Lower lobe of right lung (tissue), 2 donors: ENCODE measurements at regions not wholly inside any gene's neighbourhood (a gene's known extent, or its start where the extent isn't known, plus 50 kb on each side); places are given as distances from the start of the nearest gene placed in this dataset.

Source experiments
- ATAC-seq, 2 donors: fragments of 200-7000 bp; cut with Tn5 transposase; one replicate each; pipeline ENCODE4 v1.9.1; 2020 to 2022; ENCODE audit warnings: mild to moderate bottlenecking in 2 of 2, moderate library complexity in 2 of 2
- DNase-seq: peaks from one replicate; pipeline ENCODE4 v3.0.0-alpha.2; 2020
- H3K27ac ChIP-seq: fragments of 200-600 bp; one replicate; pipeline ENCODE4 v1.8.0; 2022
- H3K27me3 ChIP-seq: fragments of 200-600 bp; one replicate; pipeline ENCODE4 v1.8.0; 2022; ENCODE audit warnings: low read depth
- H3K36me3 ChIP-seq: fragments of 200-600 bp; one replicate; pipeline ENCODE4 v1.8.0; 2022; ENCODE audit warnings: mild to moderate bottlenecking
- H3K4me1 ChIP-seq: fragments of 200-600 bp; one replicate; pipeline ENCODE4 v1.8.0; 2022
- H3K4me3 ChIP-seq: fragments of 200-600 bp; one replicate; pipeline ENCODE4 v1.8.0; 2022; ENCODE audit warnings: mild to moderate bottlenecking
- H3K9me3 ChIP-seq: fragments of 200-600 bp; one replicate; pipeline ENCODE4 v1.8.0; 2022
- intact Hi-C: fragments of 100-400 bp; cut with DNase I; formaldehyde crosslinking; loops from one replicate; pipeline ENCODE4 v1.11.0; 2022
- TF ChIP-seq, protein P1 (sequence below): fragments of 200-600 bp; IDR thresholded peaks from one replicate; pipeline ENCODE4 v1.8.0; 2022; ENCODE audit warnings: antibody characterized with exemption, mild to moderate bottlenecking
- donor health status: DM: no; HTN: yes; CAD: no; lungs with severe emphysema.

DNA sequence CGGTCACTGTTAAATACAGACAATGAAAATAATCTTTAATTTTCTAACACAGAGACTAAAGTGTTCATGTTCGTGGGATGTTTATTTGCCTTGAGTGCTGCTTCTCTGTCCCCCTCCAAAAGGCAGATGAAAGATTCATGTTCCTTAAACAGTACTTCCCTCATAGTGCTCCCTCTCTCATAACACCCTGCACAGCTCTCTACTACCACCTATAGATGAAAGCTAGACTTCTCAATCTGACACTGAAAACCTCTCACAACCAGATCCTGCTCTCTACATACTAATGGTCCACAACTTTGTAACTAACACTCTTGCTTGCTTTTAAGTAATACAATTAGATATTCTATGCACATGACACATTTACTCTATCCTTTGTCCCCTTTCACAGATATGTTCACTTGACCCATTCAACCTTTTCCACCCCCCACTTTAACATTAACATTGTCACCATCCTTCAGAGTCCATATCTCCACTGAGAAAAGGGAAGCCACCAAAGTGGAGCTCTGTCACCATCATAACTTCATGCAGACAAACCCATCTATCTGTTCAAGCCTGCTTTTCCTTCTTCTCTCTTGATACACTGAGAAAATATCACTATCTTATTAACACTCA lies 266.4 kb upstream of the USP15 start:
- Histone ChIP-seq H3K27me3 (no peaks in the 10 kb centered on the region), H3K4me3 (no peak overlapping the region), H3K36me3 (no peaks in the 10 kb centered on the region), H3K9me3 (no peaks in the 10 kb centered on the region), H3K27ac (no peak overlapping the region), H3K4me1 (no peaks in the 10 kb centered on the region)
- TF ChIP-seq, protein P1, sequence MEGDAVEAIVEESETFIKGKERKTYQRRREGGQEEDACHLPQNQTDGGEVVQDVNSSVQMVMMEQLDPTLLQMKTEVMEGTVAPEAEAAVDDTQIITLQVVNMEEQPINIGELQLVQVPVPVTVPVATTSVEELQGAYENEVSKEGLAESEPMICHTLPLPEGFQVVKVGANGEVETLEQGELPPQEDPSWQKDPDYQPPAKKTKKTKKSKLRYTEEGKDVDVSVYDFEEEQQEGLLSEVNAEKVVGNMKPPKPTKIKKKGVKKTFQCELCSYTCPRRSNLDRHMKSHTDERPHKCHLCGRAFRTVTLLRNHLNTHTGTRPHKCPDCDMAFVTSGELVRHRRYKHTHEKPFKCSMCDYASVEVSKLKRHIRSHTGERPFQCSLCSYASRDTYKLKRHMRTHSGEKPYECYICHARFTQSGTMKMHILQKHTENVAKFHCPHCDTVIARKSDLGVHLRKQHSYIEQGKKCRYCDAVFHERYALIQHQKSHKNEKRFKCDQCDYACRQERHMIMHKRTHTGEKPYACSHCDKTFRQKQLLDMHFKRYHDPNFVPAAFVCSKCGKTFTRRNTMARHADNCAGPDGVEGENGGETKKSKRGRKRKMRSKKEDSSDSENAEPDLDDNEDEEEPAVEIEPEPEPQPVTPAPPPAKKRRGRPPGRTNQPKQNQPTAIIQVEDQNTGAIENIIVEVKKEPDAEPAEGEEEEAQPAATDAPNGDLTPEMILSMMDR = peak; percentile 51
- intact Hi-C loops = no loop called here
- no peak for DNase-seq
- peak; percentile 81 to 85 for ATAC-seq

DNA sequence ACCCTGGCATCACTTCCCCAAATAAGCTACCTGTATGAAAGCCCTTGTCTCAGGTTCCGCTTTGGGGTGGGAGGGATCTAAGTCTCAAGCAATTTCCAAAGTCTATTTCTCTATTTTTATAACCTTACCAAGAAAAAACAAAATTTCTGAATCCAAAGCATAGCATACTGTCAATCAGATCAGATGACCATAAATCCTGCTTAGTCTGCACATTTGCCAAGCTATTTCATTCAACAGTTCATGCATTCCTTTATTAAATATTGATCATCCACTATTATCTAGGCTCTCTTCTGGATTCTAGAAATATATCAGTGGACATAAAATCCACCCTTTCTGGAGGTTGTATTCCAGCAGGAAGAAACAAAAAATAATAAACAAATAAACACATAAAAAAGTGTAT lies 263.5 kb upstream of the USP15 start:
- Histone ChIP-seq H3K36me3 (no peaks in the 10 kb centered on the region), H3K4me3 (no peak overlapping the region), H3K27ac (no peak overlapping the region), H3K27me3 (no peaks in the 10 kb centered on the region), H3K4me1 (no peaks in the 10 kb centered on the region), H3K9me3 (no peaks in the 10 kb centered on the region)
- DNase-seq = no peak
- intact Hi-C loops = no loop called here
- TF ChIP-seq, protein P1 = no peak
- ATAC-seq = no peak

DNA sequence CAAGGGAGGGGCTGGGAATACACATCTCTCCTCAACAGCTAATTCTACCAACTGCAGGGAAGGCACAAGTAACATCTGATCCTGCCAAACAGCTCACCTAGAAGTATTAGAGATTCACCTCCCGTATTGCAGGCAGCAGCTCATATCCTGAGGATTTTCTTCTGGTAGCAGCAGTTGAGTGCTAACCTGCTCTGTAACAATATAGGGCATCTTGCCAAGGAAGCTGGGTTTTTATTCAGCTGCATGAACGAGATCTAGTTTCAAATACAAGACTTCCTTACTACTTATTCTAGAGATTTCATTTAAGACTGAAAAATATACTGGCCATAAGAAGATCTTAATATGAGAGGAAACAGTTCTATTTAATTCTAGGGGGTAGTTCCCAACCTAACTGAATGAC lies 261.4 kb upstream of the USP15 start:
- no peak for ATAC-seq
- TF ChIP-seq, protein P1 = no peak
- H3K4me1 ChIP-seq = no peaks in the 10 kb centered on the region
- H3K4me3 ChIP-seq = no peak overlapping the region
- no peak for DNase-seq
- H3K27ac ChIP-seq = no peak overlapping the region
- intact Hi-C loops = no loop called here
- H3K27me3 ChIP-seq = no peaks in the 10 kb centered on the region
- H3K36me3 ChIP-seq = no peaks in the 10 kb centered on the region
- no peaks in the 10 kb centered on the region for H3K9me3 ChIP-seq

DNA sequence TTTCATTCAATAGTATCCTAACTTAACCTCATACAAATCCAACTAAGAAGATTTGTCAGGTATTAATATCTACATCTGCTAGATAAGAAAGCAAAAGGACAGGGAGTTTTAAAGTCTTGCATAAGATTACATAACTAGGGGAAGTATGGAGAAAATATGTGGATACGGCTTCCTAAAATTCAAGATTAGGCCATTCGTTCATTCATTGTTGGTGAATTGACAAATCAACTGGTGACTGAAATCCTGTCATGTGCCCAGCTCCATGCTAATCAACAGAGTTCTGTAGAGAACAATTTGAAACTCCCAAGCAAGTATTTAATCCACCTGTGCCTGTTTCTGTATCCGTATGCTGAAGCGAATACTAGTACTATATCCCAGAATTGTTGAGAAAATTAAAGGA lies 260.9 kb upstream of the USP15 start:
- Histone ChIP-seq H3K36me3 (no peaks in the 10 kb centered on the region), H3K27me3 (no peaks in the 10 kb centered on the region), H3K4me1 (no peaks in the 10 kb centered on the region), H3K4me3 (no peak overlapping the region), H3K27ac (no peak overlapping the region), H3K9me3 (no peaks in the 10 kb centered on the region)
- ATAC-seq = no peak
- TF ChIP-seq, protein P1 = no peak
- no peak for DNase-seq
- intact Hi-C loops = no loop called here

DNA sequence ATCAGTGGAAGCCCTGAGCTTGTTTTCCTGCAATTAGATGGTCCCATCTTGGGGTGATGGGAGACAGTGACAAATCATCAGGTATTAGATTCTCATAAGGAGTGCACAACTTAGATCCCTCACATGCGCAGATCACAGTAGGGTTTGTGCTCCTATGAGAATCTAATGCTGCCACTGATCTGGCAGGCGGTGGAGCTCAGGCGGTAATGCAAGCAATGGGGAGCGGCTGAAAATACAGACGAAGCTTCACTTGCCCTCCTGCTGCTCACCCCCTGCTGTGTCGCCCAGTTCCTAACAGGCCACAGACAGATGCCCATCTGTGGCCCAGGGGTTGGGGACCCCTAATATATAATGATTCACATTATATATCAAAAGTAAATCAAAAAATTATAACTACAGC lies 258.8 kb upstream of the USP15 start:
- H3K27ac ChIP-seq = no peak overlapping the region
- no peaks in the 10 kb centered on the region for H3K27me3 ChIP-seq
- no peaks in the 10 kb centered on the region for H3K4me1 ChIP-seq
- H3K9me3 ChIP-seq = no peaks in the 10 kb centered on the region
- DNase-seq (no peak), ATAC-seq (no peak)
- TF ChIP-seq, protein P1 = no peak
- intact Hi-C loops = no loop called here
- H3K36me3 ChIP-seq = no peaks in the 10 kb centered on the region
- H3K4me3 ChIP-seq = no peak overlapping the region

DNA sequence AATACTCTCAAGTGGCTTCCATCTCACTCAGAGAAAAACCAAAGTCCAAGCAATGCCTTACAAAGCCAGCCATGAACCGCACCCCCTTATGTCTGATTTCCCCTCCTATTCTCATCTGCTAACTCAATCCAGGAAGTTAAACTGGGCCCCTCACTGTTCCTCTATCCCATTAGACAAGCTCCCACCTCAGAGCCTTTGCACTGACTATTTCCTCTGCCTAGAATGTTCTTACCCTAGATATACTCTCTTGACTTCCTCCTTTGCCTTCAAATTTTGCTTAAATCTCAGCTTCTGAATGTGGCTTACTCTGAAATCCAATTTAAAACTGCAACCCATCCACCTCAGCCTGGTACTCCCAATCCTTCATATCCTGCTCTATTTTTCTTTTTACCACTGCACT lies 257.0 kb upstream of the USP15 start:
- H3K9me3 ChIP-seq = no peaks in the 10 kb centered on the region
- no peaks in the 10 kb centered on the region for H3K36me3 ChIP-seq
- intact Hi-C loops = no loop called here
- no peak for DNase-seq
- TF ChIP-seq, protein P1 = no peak
- H3K4me3 ChIP-seq = no peak overlapping the region
- H3K27ac ChIP-seq = no peak overlapping the region
- H3K4me1 ChIP-seq = no peaks in the 10 kb centered on the region
- no peaks in the 10 kb centered on the region for H3K27me3 ChIP-seq
- ATAC-seq = no peak
